Neural cell (in vitro differentiated cells): ENCODE measurements at regions not wholly inside any gene's neighbourhood (a gene's known extent, or its start where the extent isn't known, plus 50 kb on each side); places are given as distances from the start of the nearest gene placed in this dataset.
"Not testable (repeated sequence)": the region's sequence is repeated elsewhere in the genome, so short reads cannot be mapped to it uniquely, and the experiment has no call there.

Experiments
- CTCF ChIP-seq: fragments of 450-650 bp; IDR thresholded peaks from 2 replicates; pipeline ENCODE4 v1.5.1; 2014; ENCODE audit warnings: antibody characterized with exemption, mild to moderate bottlenecking, moderate library complexity; ENCODE audit not compliant: poor library complexity, severe bottlenecking
- EP300 ChIP-seq: fragments of 450-650 bp; conservative IDR thresholded peaks from 2 replicates; pipeline ENCODE4 v1.6.1; 2014; ENCODE audit warnings: antibody characterized with exemption, mild to moderate bottlenecking, moderate library complexity; ENCODE audit not compliant: poor library complexity, severe bottlenecking
- EZH2 ChIP-seq: fragments of 200-600, 300-800 bp; shearing (Covaris generic), sonication (generic); IDR thresholded peaks from 2 replicates; pipeline ENCODE4 v1.6.1; 2014; ENCODE audit warnings: antibody characterized with exemption, low read length, borderline replicate concordance, mild to moderate bottlenecking; ENCODE audit not compliant: insufficient read depth, poor library complexity, severe bottlenecking
- MXI1 ChIP-seq: fragments of 450-650 bp; conservative IDR thresholded peaks from 2 replicates; pipeline ENCODE4 v1.6.1; 2014; ENCODE audit warnings: antibody characterized with exemption, mild to moderate bottlenecking; ENCODE audit not compliant: poor library complexity, severe bottlenecking
- POLR2AphosphoS5 ChIP-seq: IDR thresholded peaks from 2 replicates; pipeline ENCODE4 v1.6.1; 2012
- RAD21 ChIP-seq: fragments of 450-650 bp; conservative IDR thresholded peaks from 2 replicates; pipeline ENCODE4 v1.6.1; 2014; ENCODE audit warnings: antibody characterized with exemption, mild to moderate bottlenecking, moderate library complexity
- SMC3 ChIP-seq: fragments of 450-650 bp; conservative IDR thresholded peaks from 2 replicates; pipeline ENCODE4 v1.6.1; 2014; ENCODE audit warnings: antibody characterized with exemption, mild to moderate bottlenecking, moderate library complexity; ENCODE audit not compliant: poor library complexity
- TAF1 ChIP-seq: IDR thresholded peaks from 2 replicates; pipeline ENCODE4 v1.6.1; 2012; ENCODE audit warnings: low read depth
- TF ChIP-seq, protein P1 (sequence below): IDR thresholded peaks from 2 replicates; pipeline ENCODE4 v1.6.1; 2012; ENCODE audit warnings: borderline replicate concordance

GRCh38 chr5:96097488-96097887 lies 135.8 kb upstream of the ELL2 start:
- not testable (repeated sequence) for TF ChIP-seq CTCF, TAF1, SMC3, RAD21, EZH2, EP300, POLR2AphosphoS5, MXI1
- TF ChIP-seq, protein P1, sequence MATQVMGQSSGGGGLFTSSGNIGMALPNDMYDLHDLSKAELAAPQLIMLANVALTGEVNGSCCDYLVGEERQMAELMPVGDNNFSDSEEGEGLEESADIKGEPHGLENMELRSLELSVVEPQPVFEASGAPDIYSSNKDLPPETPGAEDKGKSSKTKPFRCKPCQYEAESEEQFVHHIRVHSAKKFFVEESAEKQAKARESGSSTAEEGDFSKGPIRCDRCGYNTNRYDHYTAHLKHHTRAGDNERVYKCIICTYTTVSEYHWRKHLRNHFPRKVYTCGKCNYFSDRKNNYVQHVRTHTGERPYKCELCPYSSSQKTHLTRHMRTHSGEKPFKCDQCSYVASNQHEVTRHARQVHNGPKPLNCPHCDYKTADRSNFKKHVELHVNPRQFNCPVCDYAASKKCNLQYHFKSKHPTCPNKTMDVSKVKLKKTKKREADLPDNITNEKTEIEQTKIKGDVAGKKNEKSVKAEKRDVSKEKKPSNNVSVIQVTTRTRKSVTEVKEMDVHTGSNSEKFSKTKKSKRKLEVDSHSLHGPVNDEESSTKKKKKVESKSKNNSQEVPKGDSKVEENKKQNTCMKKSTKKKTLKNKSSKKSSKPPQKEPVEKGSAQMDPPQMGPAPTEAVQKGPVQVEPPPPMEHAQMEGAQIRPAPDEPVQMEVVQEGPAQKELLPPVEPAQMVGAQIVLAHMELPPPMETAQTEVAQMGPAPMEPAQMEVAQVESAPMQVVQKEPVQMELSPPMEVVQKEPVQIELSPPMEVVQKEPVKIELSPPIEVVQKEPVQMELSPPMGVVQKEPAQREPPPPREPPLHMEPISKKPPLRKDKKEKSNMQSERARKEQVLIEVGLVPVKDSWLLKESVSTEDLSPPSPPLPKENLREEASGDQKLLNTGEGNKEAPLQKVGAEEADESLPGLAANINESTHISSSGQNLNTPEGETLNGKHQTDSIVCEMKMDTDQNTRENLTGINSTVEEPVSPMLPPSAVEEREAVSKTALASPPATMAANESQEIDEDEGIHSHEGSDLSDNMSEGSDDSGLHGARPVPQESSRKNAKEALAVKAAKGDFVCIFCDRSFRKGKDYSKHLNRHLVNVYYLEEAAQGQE: not testable (repeated sequence)
